Dedifferentiated amniotic fluid mesenchymal stem cell (primary cell): ENCODE measurements at regions not wholly inside any gene's neighbourhood (a gene's known extent, or its start where the extent isn't known, plus 50 kb on each side); places are given as distances from the start of the nearest gene placed in this dataset.

Experiments used
- DNase-seq: peaks from one replicate; pipeline ENCODE4 v3.0.0-alpha.2; 2016; ENCODE audit errors: extremely low spot score

- DNase-seq = no peak
Measured at GRCh38 chr3:118059096-118059495, 975.5 kb downstream of the IGSF11 start.

DNA sequence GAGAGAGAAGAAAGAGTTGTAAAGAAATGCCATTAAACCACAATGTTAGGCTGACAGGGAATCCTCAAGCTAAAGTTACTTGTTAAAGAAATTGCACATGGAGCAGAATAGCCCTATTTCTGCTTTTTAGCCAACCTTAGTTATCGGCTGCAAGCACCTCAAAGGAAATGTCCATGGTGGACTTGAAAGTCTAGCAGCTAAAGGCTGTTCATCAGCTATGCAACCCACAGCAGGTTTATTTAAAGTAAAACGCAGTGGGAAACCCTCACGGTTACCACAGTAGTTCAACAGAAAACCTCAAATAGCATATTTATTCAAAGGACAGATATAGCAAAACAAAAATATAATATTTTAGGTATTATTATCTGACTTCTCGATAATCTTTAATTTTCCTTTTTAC is 967.2 kb downstream of the IGSF11 start:
- no peak for DNase-seq

GRCh38 chr3:118075873-118076272 is 958.8 kb downstream of the IGSF11 start:
- DNase-seq = no peak

- DNase-seq = no peak
Measured at GRCh38 chr3:118077332-118077731, 957.3 kb downstream of the IGSF11 start.

GRCh38 chr3:118080889-118081288 is 953.8 kb downstream of the IGSF11 start:
- DNase-seq = no peak

DNA sequence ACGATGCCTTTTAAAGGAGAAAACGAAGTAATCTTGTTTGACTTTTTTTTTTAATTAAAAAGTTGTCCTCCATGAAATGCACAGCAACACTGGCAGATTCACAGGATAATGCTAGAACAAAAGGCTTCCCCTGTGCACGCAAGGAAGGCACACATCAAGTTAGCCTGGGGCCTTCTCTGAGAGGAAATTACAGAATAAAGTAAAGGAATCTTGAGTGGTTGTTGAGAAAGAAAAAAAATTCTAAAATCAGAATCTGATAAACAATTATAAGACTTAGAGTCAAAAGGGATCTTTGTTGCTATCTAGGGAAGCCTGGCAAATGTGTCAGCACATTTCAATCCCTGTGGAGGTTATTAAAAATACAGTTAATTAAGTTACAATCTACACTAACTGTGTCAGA is 946.0 kb downstream of the IGSF11 start:
- DNase-seq = no peak

DNA sequence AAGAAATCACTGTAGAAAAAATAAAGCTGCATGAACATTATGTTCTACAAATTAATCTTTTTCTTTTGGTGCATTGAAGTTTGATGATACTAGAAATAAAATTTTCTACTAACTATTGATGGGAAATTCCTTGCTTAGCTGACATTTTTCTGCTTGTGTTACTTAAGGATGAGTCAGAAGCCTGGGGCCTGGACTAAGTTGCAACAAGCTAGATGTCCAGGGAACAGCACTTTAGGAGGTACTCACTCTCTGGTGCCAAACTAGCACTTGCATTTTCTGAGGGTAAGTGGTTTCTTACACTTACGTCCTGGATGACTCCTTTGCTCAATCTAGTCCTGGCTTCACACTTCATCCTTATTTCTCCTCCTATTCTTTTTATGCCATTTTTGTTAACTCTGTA is 945.1 kb downstream of the IGSF11 start:
- no peak for DNase-seq

- DNase-seq = no peak
Measured at GRCh38 chr3:118097226-118097625, 937.4 kb downstream of the IGSF11 start.

- no peak for DNase-seq
Measured at GRCh38 chr3:118097660-118098059, 937.0 kb downstream of the IGSF11 start.

DNA sequence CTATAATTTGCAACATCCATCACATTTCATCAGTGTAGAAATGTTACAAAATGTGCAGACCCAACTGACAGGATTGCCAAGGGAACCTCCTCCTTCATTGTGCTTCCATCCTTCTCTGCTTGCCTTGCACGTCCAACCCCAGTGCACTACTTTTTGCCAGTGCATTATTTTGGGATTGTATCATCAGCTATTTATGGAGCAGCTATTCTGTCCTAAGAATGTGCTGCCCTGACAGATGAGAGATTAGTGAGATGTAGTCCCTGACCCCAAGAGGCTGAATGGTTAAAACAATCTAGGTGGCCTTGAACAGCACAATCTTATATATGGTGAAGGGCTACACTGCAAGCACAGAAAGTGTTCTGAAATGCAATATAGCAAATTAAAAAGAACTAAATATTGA is 935.8 kb downstream of the IGSF11 start:
- no peak for DNase-seq

DNA sequence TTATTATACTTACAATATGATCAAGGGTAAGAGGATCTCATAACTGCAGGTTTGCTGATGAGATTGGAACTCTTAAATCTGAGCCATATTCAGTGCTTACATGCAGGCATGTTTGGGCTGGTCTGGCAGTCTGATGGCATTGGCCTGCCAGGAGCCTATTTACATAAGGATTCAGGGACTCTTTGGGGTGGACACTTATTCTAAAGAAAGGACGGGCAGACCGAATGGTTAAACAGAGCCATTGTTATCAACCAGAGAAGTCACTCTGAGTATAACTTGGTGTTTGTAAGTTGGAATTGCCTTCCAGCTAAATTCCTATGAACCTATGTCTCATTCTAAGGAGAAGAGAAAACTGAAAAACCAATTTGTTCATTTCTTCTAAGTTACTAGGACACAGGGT is 932.8 kb downstream of the IGSF11 start:
- DNase-seq = no peak

DNA sequence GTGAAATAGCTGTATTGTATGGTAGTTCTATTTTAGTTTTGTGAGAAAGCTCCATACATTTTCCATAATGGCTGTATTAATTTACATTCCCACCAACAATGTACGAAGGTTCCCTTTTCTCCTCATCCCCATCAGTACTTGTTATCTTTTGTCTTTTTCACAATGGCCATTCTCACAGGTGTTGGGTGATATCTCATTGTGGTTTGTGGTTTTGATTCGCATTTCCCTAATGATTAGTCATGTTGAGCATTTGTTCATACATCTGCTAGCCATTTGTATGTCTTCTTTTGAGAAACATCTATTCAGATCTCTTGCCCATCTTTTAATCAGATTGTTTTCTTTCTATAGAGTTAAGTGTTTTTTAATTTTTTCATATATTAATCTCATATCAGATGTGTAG is 931.9 kb downstream of the IGSF11 start:
- no peak for DNase-seq

DNA sequence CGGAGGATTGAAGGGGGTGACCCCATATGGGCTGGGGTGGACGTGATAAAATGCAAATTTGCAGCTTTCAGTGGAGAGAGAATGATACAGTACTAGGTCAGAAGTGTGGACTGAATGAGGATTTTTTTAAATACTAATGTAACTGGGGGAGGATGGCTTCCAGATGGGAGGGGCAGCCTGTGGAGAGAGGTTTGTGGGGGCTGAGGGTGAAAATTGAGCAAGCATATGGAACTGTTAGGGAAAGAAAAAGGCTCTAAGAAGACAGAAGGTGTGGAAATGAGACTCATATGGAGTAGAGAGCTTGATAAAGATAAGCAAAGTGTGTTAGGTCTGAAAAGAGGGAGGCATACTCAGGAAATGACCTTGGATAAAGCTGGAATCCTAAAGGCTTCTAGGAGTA is 926.4 kb downstream of the IGSF11 start:
- no peak for DNase-seq

DNA sequence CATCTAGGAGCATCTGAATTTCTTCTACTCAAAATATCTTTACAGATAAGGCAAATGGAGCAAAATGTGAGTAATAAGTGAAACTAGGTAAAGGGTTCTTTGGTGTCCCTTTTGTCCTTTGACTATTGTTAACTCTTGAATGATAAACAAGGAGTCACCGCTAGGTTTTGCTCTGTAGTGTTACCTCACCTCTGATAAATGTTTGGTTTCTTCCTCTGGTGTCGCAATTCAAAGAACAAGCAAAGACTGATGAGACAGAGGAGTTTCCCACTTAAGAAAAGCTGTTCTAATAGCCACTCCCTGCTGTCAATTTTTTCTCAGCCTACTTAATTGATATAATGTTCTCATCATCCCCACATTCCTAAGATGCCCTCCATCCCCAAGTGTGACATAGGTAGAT is 925.9 kb downstream of the IGSF11 start:
- no peak for DNase-seq

DNA sequence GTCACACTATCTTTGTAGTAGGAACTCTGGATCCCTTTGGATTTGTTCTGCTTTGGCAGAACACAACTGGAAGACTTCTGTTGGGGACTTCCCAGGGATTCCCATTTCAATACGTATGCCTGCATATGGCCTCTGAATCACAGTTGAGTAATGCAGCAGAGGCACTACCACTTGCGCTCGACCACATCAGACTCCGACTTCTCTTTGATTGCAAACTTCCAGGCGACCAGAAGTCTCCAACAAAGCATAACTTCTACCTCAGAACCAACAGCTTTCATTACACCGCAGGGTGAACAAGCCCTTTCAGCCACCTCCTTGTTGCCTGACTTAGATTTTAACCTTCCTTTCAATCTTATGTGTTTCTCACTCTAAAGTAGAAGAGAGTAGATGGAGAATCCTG is 924.4 kb downstream of the IGSF11 start:
- no peak for DNase-seq

DNA sequence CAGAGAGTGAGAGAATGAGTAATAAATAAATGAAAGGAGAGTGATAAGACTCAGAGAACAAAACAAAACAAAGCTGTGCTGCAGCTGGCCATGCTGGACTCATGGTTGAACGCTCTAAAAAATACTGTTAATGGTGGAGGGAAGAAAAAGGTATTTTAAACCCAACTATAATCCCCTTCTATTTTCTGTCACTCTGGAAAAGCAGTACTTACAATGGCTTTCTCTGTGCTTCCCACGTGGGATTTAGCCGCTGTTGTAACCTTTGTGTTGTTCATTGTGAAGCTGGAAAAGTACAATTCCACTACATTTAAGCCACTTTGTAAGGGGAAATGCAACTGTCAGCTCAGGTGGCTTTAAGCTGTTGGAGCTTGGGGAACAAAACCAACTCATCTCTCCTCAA is 917.7 kb downstream of the IGSF11 start:
- no peak for DNase-seq

GRCh38 chr3:118126751-118127150 is 907.9 kb downstream of the IGSF11 start:
- no peak for DNase-seq

- no peak for DNase-seq
Measured at GRCh38 chr3:118127992-118128391, 906.7 kb downstream of the IGSF11 start.

- DNase-seq = peak; percentile 42
Measured at GRCh38 chr3:118128886-118129285, 905.8 kb downstream of the IGSF11 start.

DNA sequence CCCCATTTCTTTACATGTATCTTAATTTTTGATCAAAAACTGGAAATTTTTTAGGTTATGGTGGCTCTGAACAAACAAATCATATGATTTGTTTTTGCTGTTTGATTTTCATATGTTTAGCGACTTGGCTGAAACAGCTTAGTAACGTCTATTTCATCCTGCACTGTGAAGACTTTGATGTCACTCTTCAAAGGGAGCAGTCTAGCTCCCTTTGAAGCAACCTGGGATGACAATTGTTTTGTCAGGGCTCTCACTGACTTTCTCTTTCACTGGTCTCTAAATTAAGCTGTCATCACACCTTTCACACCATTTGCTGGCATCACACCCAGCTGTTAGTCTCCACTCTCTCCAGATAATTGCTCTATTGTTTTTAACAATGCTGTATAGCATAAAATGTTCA is 896.9 kb downstream of the IGSF11 start:
- DNase-seq = no peak

GRCh38 chr3:118144919-118145318 is 889.7 kb downstream of the IGSF11 start:
- DNase-seq = no peak

GRCh38 chr3:118146658-118147375 is 887.8 kb downstream of the IGSF11 start:
- no peak for DNase-seq

DNA sequence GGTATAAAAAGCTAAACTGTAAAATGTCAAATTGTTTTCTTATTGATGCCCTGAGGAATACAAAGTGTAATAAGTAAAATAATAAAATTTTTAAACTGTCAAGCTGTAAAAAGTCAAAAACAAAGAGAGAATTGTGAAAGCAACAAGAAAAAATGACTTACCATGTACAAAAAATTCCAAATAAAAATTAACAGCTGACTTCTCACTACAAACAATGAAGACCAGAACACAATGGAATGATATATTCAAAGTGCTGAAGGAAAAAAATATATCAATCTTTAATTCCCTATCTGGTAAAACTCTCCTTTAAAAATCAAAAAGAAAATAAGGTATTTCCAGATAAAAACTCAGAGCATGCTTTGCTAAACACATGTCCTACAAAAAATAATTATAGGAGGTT is 883.5 kb downstream of the IGSF11 start:
- no peak for DNase-seq
